ENCODE measurements at regions not wholly inside any gene's neighbourhood (a gene's known extent, or its start where the extent isn't known, plus 50 kb on each side); places are given as distances from the start of the nearest gene placed in this dataset.
"Not testable (repeated sequence)": the region's sequence is repeated elsewhere in the genome, so short reads cannot be mapped to it uniquely, and the experiment has no call there.

- H3K27ac ChIP-seq = peak overlapping the region; percentile 49
- TF ChIP-seq CTCF (IDR thresholded peaks at IDR 0.05) (no peak), ZFX (IDR thresholded peaks at IDR 0.05; ENCODE audit: borderline replicate concordance) (no peak)
These were observed 290.8 kb upstream of the COBL start for GRCh38 chr7:51607447-51607846.

- TF ChIP-seq ZFX (IDR thresholded peaks at IDR 0.05; ENCODE audit: borderline replicate concordance) (no peak), CTCF (IDR thresholded peaks at IDR 0.05) (no peak)
- H3K27ac ChIP-seq = peak overlapping the region; percentile 49
These were observed 290.1 kb upstream of the COBL start for GRCh38 chr7:51606601-51607154.

GRCh38 chr7:51602376-51602775 is 285.8 kb upstream of the COBL start:
- no peak overlapping the region for H3K27ac ChIP-seq
- TF ChIP-seq ZFX (IDR thresholded peaks at IDR 0.05; ENCODE audit: borderline replicate concordance) (no peak), CTCF (IDR thresholded peaks at IDR 0.05) (no peak)

- H3K27ac ChIP-seq = no peak overlapping the region
- TF ChIP-seq CTCF (IDR thresholded peaks at IDR 0.05) (0 out of 2 replicates have a peak, but pooled peaks have one; percentile 4), ZFX (IDR thresholded peaks at IDR 0.05; ENCODE audit: borderline replicate concordance) (no peak)
These were observed 284.9 kb upstream of the COBL start for GRCh38 chr7:51601461-51601860.

GRCh38 chr7:51599935-51600334 is 283.3 kb upstream of the COBL start:
- H3K27ac ChIP-seq = not testable (repeated sequence)

- H3K27ac ChIP-seq = no peak overlapping the region
- TF ChIP-seq ZFX (IDR thresholded peaks at IDR 0.05; ENCODE audit: borderline replicate concordance) (no peak), CTCF (IDR thresholded peaks at IDR 0.05) (no peak)
These were observed 277.0 kb upstream of the COBL start for GRCh38 chr7:51593628-51594027.

- no peak for TF ChIP-seq ZFX (IDR thresholded peaks at IDR 0.05; ENCODE audit: borderline replicate concordance)
- no peak for TF ChIP-seq CTCF (IDR thresholded peaks at IDR 0.05)
- no peak overlapping the region for H3K27ac ChIP-seq
These were observed 276.4 kb upstream of the COBL start for GRCh38 chr7:51592842-51593599.

Measured in 22Rv1 (cell line).